Breast epithelium (tissue), 3 donors: ENCODE measurements at regions not wholly inside any gene's neighbourhood (a gene's known extent, or its start where the extent isn't known, plus 50 kb on each side); places are given as distances from the start of the nearest gene placed in this dataset.

Experiments used
- CTCF ChIP-seq, 3 donors: fragments of 450-650 bp; IDR thresholded peaks; one replicate each; pipeline ENCODE4 v1.5.1; 2016 to 2017; ENCODE audit warnings: antibody characterized with exemption in 3 of 3, mild to moderate bottlenecking in 3 of 3, moderate library complexity in 3 of 3
- POLR2A ChIP-seq: fragments of 450-650 bp; IDR thresholded peaks from one replicate; pipeline ENCODE4 v1.6.1; 2016; ENCODE audit warnings: antibody characterized with exemption, mild to moderate bottlenecking, moderate library complexity

DNA sequence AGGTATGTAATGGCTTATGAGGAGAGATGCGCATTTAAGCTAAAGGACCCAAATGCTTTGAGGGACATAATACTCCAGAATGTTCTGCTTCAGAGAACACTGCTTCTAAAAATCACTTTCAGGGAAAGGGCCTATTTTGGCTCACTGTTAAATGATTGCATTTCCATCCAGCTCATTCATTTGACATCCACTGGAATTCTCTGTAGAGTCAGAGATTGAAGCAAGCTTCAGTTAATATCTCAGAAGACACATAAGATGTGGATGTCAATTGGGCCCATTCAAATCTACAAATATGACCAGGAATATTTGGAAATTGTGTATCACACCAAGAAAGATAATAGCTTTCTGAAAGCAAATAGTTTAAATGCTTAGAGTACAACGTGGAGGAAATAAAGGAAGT is 209.9 kb upstream of the VSTM2A start:
- TF ChIP-seq POLR2A: no peak
- TF ChIP-seq CTCF (IDR thresholded peaks at IDR 0.05): no peak
